ENCODE measurements at regions not wholly inside any gene's neighbourhood (a gene's known extent, or its start where the extent isn't known, plus 50 kb on each side); places are given as distances from the start of the nearest gene placed in this dataset.

DNA sequence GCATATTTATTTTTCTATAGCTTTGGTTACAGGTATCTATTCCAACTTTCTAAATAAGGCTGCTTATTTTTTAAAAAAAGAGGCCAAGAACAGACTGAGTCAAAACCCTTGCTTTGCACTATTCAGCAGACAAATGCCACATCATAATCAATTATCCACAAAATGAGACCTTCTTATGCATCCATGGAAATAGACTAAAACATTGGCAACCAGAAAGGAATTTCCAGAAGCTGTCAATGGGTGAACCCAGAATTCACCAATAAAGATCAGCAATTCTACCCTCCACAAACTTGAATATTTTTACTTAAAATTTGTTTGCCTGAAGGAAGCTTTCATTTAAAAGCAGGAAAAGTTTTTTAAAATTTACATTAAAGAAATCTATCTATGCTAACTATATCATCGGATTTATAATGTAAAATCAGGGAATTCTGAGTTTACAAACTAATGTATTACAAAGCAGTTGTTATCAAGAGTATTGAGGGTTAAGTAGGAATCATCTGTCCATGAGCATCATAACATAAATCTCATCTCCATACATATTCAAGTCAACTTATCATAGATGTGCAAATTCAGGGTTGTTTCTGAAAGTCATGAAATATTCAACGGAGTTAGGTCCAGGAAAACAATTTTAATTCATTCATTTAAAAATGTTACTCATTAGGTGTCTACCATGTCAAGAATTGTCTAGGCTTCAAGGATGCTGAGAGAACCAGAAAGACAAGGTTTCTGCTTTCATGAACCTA, 548.0 kb downstream of the SATB2 start:
- TF ChIP-seq, protein P1, sequence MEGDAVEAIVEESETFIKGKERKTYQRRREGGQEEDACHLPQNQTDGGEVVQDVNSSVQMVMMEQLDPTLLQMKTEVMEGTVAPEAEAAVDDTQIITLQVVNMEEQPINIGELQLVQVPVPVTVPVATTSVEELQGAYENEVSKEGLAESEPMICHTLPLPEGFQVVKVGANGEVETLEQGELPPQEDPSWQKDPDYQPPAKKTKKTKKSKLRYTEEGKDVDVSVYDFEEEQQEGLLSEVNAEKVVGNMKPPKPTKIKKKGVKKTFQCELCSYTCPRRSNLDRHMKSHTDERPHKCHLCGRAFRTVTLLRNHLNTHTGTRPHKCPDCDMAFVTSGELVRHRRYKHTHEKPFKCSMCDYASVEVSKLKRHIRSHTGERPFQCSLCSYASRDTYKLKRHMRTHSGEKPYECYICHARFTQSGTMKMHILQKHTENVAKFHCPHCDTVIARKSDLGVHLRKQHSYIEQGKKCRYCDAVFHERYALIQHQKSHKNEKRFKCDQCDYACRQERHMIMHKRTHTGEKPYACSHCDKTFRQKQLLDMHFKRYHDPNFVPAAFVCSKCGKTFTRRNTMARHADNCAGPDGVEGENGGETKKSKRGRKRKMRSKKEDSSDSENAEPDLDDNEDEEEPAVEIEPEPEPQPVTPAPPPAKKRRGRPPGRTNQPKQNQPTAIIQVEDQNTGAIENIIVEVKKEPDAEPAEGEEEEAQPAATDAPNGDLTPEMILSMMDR (optimal IDR thresholded peaks at IDR 0.05 in 1 of 3, IDR thresholded peaks at IDR 0.05 in 1 of 3, conservative IDR thresholded peaks at IDR 0.05 in 1 of 3; ENCODE audit: extremely low read depth in 1 of 3, insufficient read depth in 2 of 3, low read length in 3 of 3): no peak
- TF ChIP-seq EZH2 (IDR thresholded peaks at IDR 0.05; ENCODE audit: low read length): no peak

Measured in keratinocyte (primary cell).